HG03565 (cell line): ENCODE measurements at regions not wholly inside any gene's neighbourhood (a gene's known extent, or its start where the extent isn't known, plus 50 kb on each side); places are given as distances from the start of the nearest gene placed in this dataset.
A peak's percentile ranks its signal among the peaks of the same experiment; 100 is the strongest.

Experiments
- ATAC-seq: cut with Tn5 transposase; IDR thresholded peaks from one replicate; pipeline ENCODE4 v1.9.1; 2021; ENCODE audit warnings: mild to moderate bottlenecking, moderate library complexity; ENCODE audit not compliant: unreplicated experiment

GRCh38 chr10:90314718-90315117, 543.1 kb downstream of the HTR7 start:
- no peak for ATAC-seq

- ATAC-seq, result no peak
Observed at GRCh38 chr10:90317172-90317571, 540.7 kb downstream of the HTR7 start.

- no peak for ATAC-seq
Observed at GRCh38 chr10:90318659-90319058, 539.2 kb downstream of the HTR7 start.

GRCh38 chr10:90319188-90319914, 538.5 kb downstream of the HTR7 start:
- peak; percentile 91 for ATAC-seq

- ATAC-seq, result no peak
Observed at GRCh38 chr10:90321132-90321816, 536.6 kb downstream of the HTR7 start.

- ATAC-seq, result no peak
Observed at GRCh38 chr10:90326498-90327267, 531.2 kb downstream of the HTR7 start.

GRCh38 chr10:90327611-90328010, 530.2 kb downstream of the HTR7 start:
- no peak for ATAC-seq

GRCh38 chr10:90328459-90328858, 529.4 kb downstream of the HTR7 start:
- ATAC-seq, result no peak

- ATAC-seq, result no peak
Observed at GRCh38 chr10:90328896-90329295, 528.9 kb downstream of the HTR7 start.

- ATAC-seq, result no peak
Observed at GRCh38 chr10:90337316-90337715, 520.5 kb downstream of the HTR7 start.

GRCh38 chr10:90342480-90342879, 515.4 kb downstream of the HTR7 start:
- ATAC-seq, result no peak

GRCh38 chr10:90344226-90344625, 513.6 kb downstream of the HTR7 start:
- no peak for ATAC-seq

GRCh38 chr10:90347239-90347638, 510.6 kb downstream of the HTR7 start:
- ATAC-seq, result no peak

- ATAC-seq, result no peak
Observed at GRCh38 chr10:90350122-90350521, 507.7 kb downstream of the HTR7 start.

GRCh38 chr10:90352288-90352687, 505.6 kb downstream of the HTR7 start:
- no peak for ATAC-seq

GRCh38 chr10:90354914-90355313, 502.9 kb downstream of the HTR7 start:
- no peak for ATAC-seq

GRCh38 chr10:90363799-90364483, 493.9 kb downstream of the HTR7 start:
- ATAC-seq, result no peak

GRCh38 chr10:90372451-90372850, 485.4 kb downstream of the HTR7 start:
- ATAC-seq, result no peak

GRCh38 chr10:90373911-90374310, 483.9 kb downstream of the HTR7 start:
- no peak for ATAC-seq

- no peak for ATAC-seq
Observed at GRCh38 chr10:90378524-90379076, 479.2 kb downstream of the HTR7 start.

GRCh38 chr10:90381468-90381867, 476.4 kb downstream of the HTR7 start:
- no peak for ATAC-seq
